ENCODE measurements at regions not wholly inside any gene's neighbourhood (a gene's known extent, or its start where the extent isn't known, plus 50 kb on each side); places are given as distances from the start of the nearest gene placed in this dataset.

DNA sequence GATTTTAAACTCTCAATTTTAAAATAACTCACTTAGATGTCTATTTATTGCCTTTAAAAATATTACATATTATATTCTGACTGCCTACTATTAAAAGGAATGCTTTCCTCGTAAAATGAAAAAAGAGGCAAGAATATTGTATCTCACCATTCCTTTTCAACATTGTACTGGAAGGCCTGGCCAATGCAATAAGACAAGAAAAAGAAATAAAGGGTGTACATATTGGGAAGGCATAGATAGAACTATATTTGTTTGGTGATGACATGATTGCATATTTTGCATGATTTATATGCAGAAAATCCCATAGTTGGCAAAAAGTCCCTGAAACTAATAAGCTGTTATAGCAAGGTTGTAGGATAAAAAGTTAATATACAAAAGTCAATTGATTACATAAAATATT is 474.6 kb upstream of the ATP2B1 start:
- no peaks in the 10 kb centered on the region for H3K9me2 ChIP-seq (replicated peaks; ENCODE audit: insufficient read depth, low read length)
- no peaks in the 10 kb centered on the region for H3K79me2 ChIP-seq (ENCODE audit: insufficient read depth, low read length)
- H3K27me3 ChIP-seq (ENCODE audit: low read length): no peaks in the 10 kb centered on the region
- no peak overlapping the region for H2AFZ ChIP-seq (ENCODE audit: low read depth, low read length, severe bottlenecking)
- H3K4me2 ChIP-seq (ENCODE audit: low read depth, low read length, poor library complexity, severe bottlenecking): no peak overlapping the region
- no peaks in the 10 kb centered on the region for H3K36me3 ChIP-seq (ENCODE audit: low read length)
- H3K27ac ChIP-seq (ENCODE audit: low read depth, low read length): no peak overlapping the region
- no peak overlapping the region for H3K4me3 ChIP-seq (ENCODE audit: insufficient read depth, low read length, poor library complexity, severe bottlenecking)
- TF ChIP-seq EZH2phosphoT487 (conservative IDR thresholded peaks at IDR 0.05; ENCODE audit: low read length) (no peak), CTCF (IDR thresholded peaks at IDR 0.05; ENCODE audit: insufficient read depth, low read length, poor library complexity, severe bottlenecking) (no peak)
- peaks cover 4% of the 10 kb centered on the region; the same call in 1 of the 2 replicates for H3K9me3 ChIP-seq (ENCODE audit: insufficient read depth, low read length)
- no peaks in the 10 kb centered on the region for H3F3A ChIP-seq (ENCODE audit: insufficient read depth)
- H4K20me1 ChIP-seq (ENCODE audit: low read depth, low read length): no peaks in the 10 kb centered on the region
- H3K9ac ChIP-seq (ENCODE audit: low read length): no peak overlapping the region

DNA sequence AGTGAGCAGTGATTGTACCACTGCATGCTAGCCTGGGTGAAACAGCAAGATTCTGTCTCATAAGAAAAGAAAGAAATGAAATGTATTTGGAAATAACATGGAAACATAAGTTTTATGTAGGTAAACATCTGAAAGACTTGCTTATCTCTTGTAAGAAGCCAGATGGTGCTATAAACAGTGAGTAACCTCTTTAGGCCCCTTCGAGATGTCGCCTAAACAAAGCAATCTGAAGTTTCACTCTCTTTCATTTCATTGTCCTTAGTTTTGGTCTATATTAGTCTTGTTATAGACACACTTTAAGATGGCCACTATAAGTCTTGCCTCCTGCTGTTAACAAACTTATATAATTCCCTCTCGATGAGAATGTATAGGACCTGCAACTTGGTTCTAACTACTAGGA is 472.6 kb upstream of the ATP2B1 start:
- Histone ChIP-seq H3K4me2 (ENCODE audit: low read depth, low read length, poor library complexity, severe bottlenecking) (no peak overlapping the region), H3K9me3 (ENCODE audit: insufficient read depth, low read length) (peaks cover 4% of the 10 kb centered on the region; the same call in 1 of the 2 replicates), H3K27me3 (ENCODE audit: low read length) (no peaks in the 10 kb centered on the region), H3K9ac (ENCODE audit: low read length) (no peak overlapping the region), H4K20me1 (ENCODE audit: low read depth, low read length) (no peaks in the 10 kb centered on the region), H3K36me3 (ENCODE audit: low read length) (no peaks in the 10 kb centered on the region), H3K79me2 (ENCODE audit: insufficient read depth, low read length) (no peaks in the 10 kb centered on the region), H3K9me2 (replicated peaks; ENCODE audit: insufficient read depth, low read length) (no peaks in the 10 kb centered on the region), H3K4me3 (ENCODE audit: insufficient read depth, low read length, poor library complexity, severe bottlenecking) (no peak overlapping the region), H2AFZ (ENCODE audit: low read depth, low read length, severe bottlenecking) (peak overlapping the region; percentile 46), H3F3A (ENCODE audit: insufficient read depth) (no peaks in the 10 kb centered on the region), H3K27ac (ENCODE audit: low read depth, low read length) (no peak overlapping the region)
- no peak for TF ChIP-seq CTCF (IDR thresholded peaks at IDR 0.05; ENCODE audit: insufficient read depth, low read length, poor library complexity, severe bottlenecking)
- no peak for TF ChIP-seq EZH2phosphoT487 (conservative IDR thresholded peaks at IDR 0.05; ENCODE audit: low read length)

- no peak overlapping the region for H3K9ac ChIP-seq (ENCODE audit: low read length)
- TF ChIP-seq CTCF (IDR thresholded peaks at IDR 0.05; ENCODE audit: insufficient read depth, low read length, poor library complexity, severe bottlenecking) (no peak), EZH2phosphoT487 (conservative IDR thresholded peaks at IDR 0.05; ENCODE audit: low read length) (no peak)
- no peaks in the 10 kb centered on the region for H3K9me2 ChIP-seq (replicated peaks; ENCODE audit: insufficient read depth, low read length)
- no peaks in the 10 kb centered on the region for H3K27me3 ChIP-seq (ENCODE audit: low read length)
- no peaks in the 10 kb centered on the region for H3K9me3 ChIP-seq (ENCODE audit: insufficient read depth, low read length)
- H3F3A ChIP-seq (ENCODE audit: insufficient read depth): no peaks in the 10 kb centered on the region
- no peak overlapping the region for H3K27ac ChIP-seq (ENCODE audit: low read depth, low read length)
- no peak overlapping the region for H2AFZ ChIP-seq (ENCODE audit: low read depth, low read length, severe bottlenecking)
- no peaks in the 10 kb centered on the region for H3K36me3 ChIP-seq (ENCODE audit: low read length)
- H3K79me2 ChIP-seq (ENCODE audit: insufficient read depth, low read length): no peaks in the 10 kb centered on the region
- H3K4me2 ChIP-seq (ENCODE audit: low read depth, low read length, poor library complexity, severe bottlenecking): no peak overlapping the region
- H3K4me3 ChIP-seq (ENCODE audit: insufficient read depth, low read length, poor library complexity, severe bottlenecking): no peak overlapping the region
- no peaks in the 10 kb centered on the region for H4K20me1 ChIP-seq (ENCODE audit: low read depth, low read length)
Observed at GRCh38 chr12:90174956-90175355, 466.3 kb upstream of the ATP2B1 start.

- H3K9me2 ChIP-seq (replicated peaks; ENCODE audit: insufficient read depth, low read length): no peaks in the 10 kb centered on the region
- H3K27me3 ChIP-seq (ENCODE audit: low read length): no peaks in the 10 kb centered on the region
- no peaks in the 10 kb centered on the region for H3K79me2 ChIP-seq (ENCODE audit: insufficient read depth, low read length)
- H3K9ac ChIP-seq (ENCODE audit: low read length): no peak overlapping the region
- no peak overlapping the region for H2AFZ ChIP-seq (ENCODE audit: low read depth, low read length, severe bottlenecking)
- H3K4me3 ChIP-seq (ENCODE audit: insufficient read depth, low read length, poor library complexity, severe bottlenecking): no peak overlapping the region
- H3K9me3 ChIP-seq (ENCODE audit: insufficient read depth, low read length): no peaks in the 10 kb centered on the region
- no peaks in the 10 kb centered on the region for H3K36me3 ChIP-seq (ENCODE audit: low read length)
- H3K27ac ChIP-seq (ENCODE audit: low read depth, low read length): no peak overlapping the region
- TF ChIP-seq EZH2phosphoT487 (conservative IDR thresholded peaks at IDR 0.05; ENCODE audit: low read length): no peak
- TF ChIP-seq CTCF (IDR thresholded peaks at IDR 0.05; ENCODE audit: insufficient read depth, low read length, poor library complexity, severe bottlenecking): no peak
- H3K4me2 ChIP-seq (ENCODE audit: low read depth, low read length, poor library complexity, severe bottlenecking): no peak overlapping the region
- H4K20me1 ChIP-seq (ENCODE audit: low read depth, low read length): no peaks in the 10 kb centered on the region
- no peaks in the 10 kb centered on the region for H3F3A ChIP-seq (ENCODE audit: insufficient read depth)
Observed at GRCh38 chr12:90174198-90174510, 465.5 kb upstream of the ATP2B1 start.
